NCI-H2227 (cell line): ENCODE measurements at regions not wholly inside any gene's neighbourhood (a gene's known extent, or its start where the extent isn't known, plus 50 kb on each side); places are given as distances from the start of the nearest gene placed in this dataset.

Source experiments
- DNase-seq: peaks from one replicate; lab custom pipeline; 2025; ENCODE audit not compliant: unreplicated experiment; lab: John Stamatoyannopoulos, UW

GRCh38 chr13:105291987-105292386 is 1243.5 kb downstream of the EFNB2 start:
- no peak for DNase-seq

- DNase-seq, result no peak
Observed at GRCh38 chr13:105290596-105290995, 1244.9 kb downstream of the EFNB2 start.

- DNase-seq, result no peak
Observed at GRCh38 chr13:105285526-105285925, 1249.9 kb downstream of the EFNB2 start.

GRCh38 chr13:105282406-105283285 is 1252.8 kb downstream of the EFNB2 start:
- DNase-seq, result no peak

- DNase-seq, result no peak
Observed at GRCh38 chr13:105278943-105279381, 1256.5 kb downstream of the EFNB2 start.

GRCh38 chr13:105276571-105276970 is 1258.9 kb downstream of the EFNB2 start:
- DNase-seq, result no peak

- no peak for DNase-seq
Observed at GRCh38 chr13:105273665-105274222, 1261.7 kb downstream of the EFNB2 start.

GRCh38 chr13:105272660-105273631 is 1262.5 kb downstream of the EFNB2 start:
- no peak for DNase-seq

GRCh38 chr13:105266615-105267014 is 1268.8 kb downstream of the EFNB2 start:
- no peak for DNase-seq

GRCh38 chr13:105262579-105262978 is 1272.9 kb downstream of the EFNB2 start:
- DNase-seq, result no peak

GRCh38 chr13:105259426-105259825 is 1276.0 kb downstream of the EFNB2 start:
- no peak for DNase-seq

GRCh38 chr13:105255472-105255871 is 1280.0 kb downstream of the EFNB2 start:
- no peak for DNase-seq

- DNase-seq, result no peak
Observed at GRCh38 chr13:105251293-105251692, 1284.2 kb downstream of the EFNB2 start.

GRCh38 chr13:105247830-105248229 is 1287.6 kb downstream of the EFNB2 start:
- DNase-seq, result no peak

GRCh38 chr13:105240371-105240770 is 1295.1 kb downstream of the EFNB2 start:
- no peak for DNase-seq

GRCh38 chr13:105232439-105232838 is 1303.0 kb downstream of the EFNB2 start:
- no peak for DNase-seq

- DNase-seq, result no peak
Observed at GRCh38 chr13:105232006-105232405, 1303.5 kb downstream of the EFNB2 start.

- no peak for DNase-seq
Observed at GRCh38 chr13:105231579-105231978, 1303.9 kb downstream of the EFNB2 start.

- no peak for DNase-seq
Observed at GRCh38 chr13:105220881-105221280, 1314.6 kb downstream of the EFNB2 start.

- no peak for DNase-seq
Observed at GRCh38 chr13:105220063-105220462, 1315.4 kb downstream of the EFNB2 start.

GRCh38 chr13:105219651-105220050 is 1315.8 kb downstream of the EFNB2 start:
- no peak for DNase-seq
